DMS79 treated with DMSO at 0.1 percent for 48 hours (cell line): ENCODE measurements at regions not wholly inside any gene's neighbourhood (a gene's known extent, or its start where the extent isn't known, plus 50 kb on each side); places are given as distances from the start of the nearest gene placed in this dataset.

Experiments
- DNase-seq: peaks from one replicate; lab custom pipeline; 2025; lab: John Stamatoyannopoulos, UW

DNA sequence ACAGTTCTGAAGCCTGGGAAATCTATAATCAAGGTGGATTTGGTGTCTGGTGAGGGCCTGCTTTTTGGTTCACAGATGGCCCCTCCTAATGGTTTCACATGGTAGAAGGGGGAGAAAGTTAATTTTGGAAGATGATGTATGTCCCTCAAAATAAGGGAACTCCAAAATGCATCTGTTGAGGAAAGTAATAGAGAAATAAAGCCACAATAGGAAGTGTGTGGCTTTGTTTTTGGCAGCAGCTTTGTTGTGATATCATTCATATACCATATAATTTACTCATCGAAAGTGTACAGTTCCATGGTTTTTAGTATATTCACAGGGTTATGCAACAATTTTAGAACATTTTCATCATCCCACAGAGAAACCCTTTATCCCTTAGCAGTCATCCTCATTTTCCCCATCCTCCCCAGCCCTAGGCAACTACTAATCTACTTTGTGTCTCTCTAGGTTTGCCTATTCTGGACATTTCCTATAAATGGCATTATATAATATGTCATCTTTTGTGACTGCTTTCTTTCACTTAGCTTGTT, 274.0 kb upstream of the FAM98A start:
- DNase-seq: no peak

DNA sequence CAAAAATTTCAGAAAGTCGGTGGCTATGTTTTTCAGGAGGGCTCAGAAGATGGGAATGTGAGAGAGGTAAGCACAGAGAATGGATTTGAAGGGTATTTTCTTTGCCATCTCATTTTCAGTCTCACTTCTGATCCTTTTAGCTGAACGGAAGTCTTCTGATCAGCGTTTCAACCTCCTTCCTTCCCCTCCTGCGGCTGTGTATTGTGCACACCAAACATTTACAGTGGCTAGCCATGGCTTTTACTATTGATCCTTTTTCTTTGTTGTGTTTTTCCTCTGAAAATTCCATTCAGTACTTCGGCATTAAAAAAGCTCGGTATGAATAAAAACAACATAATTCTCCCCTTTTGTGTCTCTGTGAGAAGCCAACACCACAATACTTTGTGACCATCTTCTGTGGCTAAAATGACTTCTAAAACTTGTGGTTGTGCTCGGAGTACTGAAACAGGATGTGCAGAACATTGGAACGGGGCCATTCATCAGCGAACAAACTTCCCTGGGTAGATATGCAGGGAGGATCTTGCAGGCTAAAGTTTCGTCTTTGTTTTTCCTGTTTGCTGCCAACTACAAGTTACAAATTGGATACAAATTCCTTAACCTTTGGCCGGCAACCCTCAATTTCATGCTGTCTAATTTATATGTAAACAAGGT, 260.8 kb upstream of the FAM98A start:
- no peak for DNase-seq

DNA sequence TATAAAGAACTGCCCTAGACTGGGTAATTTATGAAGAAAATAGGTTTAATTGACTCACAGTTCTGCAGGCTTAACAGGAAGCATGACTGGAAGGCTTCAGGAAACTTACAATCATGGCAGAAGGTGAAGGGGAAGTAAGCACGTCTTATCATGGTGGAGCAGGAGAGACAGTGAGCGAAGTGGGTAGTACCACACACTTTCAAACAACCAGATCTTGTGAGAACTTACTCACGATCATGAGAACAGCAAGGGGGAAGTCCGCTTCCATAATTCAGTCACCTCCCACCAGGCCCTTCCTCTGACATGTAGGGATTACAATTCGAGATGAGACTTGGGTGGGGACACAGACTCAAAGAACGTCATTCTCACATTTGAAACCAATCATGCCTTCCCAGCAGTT, 260.1 kb upstream of the FAM98A start:
- DNase-seq: no peak

DNA sequence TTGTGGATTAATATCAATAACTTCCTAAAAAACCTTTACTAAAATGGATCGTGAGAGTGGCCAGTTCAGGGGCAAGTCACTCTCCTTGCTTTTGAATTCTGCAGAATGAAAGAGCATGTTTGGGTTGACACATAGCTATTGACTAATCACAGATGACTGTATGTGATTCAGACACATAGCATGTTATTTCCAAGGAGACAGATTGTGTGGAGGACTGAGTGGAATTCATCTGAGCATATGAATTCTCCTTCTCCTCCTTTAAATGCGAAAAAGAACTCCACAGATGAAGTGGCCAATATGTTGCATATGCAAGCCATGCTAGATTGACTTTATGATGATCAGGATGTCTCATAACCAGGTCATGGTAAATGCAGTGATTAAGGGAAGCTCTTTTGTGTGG, 249.4 kb upstream of the FAM98A start:
- DNase-seq: no peak

DNA sequence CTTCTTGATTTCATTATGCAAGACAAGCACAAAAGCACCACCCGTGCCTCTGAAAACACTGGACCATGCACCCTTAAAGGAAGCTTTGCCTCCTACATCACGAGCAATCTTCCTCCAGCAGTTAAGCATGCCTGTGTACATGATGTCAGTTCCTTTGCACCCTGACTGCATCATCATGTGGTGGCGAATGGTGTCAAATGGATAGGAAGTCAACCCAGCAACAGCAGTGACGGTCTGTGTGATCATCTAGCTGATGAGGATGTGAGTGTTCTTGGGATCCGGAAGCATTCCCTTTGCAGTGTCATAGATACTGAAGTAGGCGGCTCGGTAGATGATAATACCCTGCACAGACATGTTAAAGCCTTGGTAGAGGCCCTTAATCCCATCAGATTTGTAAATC, 240.7 kb upstream of the FAM98A start:
- DNase-seq: no peak

DNA sequence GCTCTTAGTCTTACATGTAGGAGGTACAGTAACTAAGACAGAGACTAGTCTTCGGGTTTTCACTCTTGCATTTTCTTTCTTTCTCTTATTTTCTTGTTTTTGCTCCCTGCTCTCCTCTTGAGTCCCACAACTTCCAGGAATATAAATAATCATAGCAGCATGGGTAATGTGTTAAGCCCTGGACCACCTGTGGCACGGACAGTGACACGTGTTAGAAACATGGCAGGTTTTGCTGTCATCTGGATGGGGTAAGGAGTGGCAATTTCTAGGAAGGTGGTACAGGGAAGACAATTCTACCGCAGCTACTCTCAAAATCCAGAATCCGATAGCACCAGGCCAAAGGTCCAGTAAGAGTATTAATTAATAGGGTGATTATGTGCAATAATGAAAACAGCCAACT, 237.5 kb upstream of the FAM98A start:
- DNase-seq: no peak

DNA sequence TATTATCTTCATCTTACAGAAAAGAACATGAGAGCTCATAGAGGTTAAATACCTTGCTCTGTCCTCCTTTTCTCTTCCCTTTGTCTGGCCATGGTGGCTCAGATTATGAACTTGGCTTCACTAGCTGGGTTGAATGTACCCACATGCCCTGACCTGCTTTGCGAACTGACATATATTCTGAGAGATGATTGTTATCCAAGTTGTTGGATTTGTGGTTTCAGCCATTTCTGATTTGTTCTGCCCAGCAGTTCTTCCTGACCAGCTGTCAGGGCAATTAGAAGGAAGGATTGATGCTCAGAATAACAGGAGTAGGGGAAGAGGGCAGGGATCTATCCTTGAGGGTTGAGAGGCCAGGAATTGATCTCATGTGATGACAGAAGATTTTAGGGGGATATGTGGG, 236.8 kb upstream of the FAM98A start:
- DNase-seq: no peak

DNA sequence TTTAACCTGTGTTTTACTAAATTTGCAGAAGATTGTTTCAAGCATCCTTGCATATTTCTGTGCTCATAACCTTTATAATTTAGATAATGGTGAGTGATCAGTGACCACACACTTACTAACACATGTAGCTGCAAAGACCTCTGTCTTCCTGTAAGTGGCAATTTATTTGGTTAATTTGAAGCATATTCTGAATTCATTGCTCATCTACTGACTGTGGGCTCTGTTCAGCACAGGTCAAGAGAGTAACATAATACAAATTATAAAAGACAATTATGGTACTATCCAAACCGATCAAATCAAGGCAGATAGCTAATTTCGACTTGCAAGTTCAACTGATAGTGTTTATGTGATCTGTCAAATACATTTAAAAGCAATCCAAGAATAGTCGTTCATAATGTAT, 223.9 kb upstream of the FAM98A start:
- no peak for DNase-seq

DNA sequence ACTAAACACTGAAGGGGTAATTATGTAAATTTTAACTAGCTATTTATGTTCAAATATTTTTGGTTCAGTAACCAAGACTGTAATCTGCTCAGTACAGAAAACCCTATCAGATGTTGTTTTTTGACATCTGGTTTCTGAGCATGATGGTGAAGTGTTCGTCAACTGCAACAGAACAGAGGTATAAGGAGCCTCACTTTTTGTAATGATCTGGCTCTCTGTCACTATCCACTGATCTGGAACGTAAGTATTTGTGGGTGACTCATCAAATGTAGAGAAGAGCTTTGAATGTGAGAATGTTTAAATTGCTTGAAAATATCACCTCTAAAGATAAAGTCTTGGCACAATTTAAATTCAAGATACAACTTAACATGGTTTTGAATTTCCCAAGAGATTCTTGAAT, 213.6 kb upstream of the FAM98A start:
- no peak for DNase-seq

DNA sequence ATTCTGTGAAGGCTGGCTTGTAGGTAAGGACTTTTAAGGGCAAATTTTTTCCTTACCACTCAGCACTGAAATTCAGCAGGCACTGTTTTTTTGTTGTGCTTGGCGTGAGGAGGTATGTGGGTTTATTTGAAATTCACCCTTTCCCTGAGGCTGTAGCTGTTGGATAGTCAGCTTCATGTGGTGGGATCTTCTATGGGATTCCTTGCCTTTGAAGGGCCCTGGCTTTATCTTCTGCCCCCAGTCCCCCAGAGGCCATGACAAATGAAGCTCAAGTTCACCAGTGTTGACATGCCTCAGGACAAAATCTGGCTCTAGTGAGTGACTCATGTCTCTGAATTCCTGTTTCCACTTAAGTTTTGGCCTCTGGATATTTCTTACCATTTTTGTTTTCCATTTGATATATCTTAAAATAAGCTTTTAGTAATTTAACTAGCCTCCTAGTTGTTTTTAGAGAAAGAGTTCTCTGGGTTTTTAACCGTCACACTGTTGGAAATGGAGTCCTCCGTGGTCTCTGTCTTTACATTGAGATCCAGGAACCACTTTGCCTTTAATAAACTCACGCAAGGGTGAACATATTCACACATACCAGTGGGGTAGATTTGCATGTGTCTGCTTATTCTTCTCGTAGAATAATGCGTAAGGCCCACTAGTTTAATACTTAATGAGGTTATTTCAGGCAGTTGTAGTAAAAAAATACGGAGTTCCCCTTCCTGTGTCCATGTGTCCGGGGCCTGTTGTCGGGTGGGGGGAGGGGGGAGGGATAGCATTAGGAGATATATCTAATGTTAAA, 211.1 kb upstream of the FAM98A start:
- no peak for DNase-seq

DNA sequence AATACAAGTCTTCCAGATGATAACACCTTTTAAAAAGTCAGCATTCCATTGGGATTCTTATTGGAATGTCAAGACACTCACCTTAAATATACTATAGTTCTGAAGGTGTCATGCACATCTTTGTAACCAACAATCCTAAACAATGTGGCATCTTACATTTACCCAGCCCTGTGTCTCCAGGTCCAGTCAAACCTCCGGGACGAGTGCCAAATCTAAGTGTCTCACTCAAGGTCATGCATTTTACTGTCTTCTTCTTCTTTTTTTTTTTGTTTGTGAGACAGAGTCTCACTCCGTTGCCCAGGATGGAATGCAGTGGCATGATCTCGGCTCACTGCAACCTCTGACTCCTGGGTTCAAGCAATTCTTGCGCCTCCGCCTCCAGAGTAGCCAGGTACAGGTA, 206.9 kb upstream of the FAM98A start:
- no peak for DNase-seq

DNA sequence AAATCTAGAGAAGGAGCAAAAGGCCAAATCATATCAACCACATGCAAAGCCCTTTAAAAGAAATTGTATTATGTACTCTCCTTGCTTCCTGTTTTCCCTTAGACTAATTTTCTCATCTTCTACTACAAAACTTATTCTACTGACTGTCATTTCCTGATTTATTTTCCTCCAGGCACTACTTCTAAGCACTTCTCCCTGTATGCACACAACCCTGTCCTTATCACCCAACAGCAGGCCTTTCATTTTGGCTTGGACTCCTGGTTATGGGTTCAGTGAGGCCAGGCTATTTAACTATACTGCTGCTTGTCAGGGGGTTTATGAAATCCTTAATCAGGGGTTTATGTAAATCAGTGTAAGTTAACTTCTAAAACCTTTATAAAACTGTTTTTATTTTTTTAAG, 205.1 kb upstream of the FAM98A start:
- no peak for DNase-seq

DNA sequence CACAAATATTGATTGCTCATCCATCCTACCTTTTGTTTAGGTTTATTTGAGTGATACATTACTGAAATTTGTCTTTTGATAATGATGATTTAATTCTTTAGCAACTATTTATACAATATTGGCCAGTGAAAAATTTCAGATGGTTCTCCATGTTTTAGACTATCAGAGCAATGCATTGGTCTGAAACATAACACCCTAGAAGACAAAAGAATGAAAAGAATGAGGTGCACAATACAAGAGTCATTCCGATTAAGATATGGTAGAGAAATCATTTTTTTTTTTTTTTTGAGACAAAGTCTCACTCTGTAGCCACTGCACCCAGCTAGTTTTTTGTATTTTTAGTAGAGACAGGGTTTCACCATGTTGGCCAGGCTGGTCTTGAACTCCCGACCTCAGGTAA, 197.4 kb upstream of the FAM98A start:
- DNase-seq: no peak

DNA sequence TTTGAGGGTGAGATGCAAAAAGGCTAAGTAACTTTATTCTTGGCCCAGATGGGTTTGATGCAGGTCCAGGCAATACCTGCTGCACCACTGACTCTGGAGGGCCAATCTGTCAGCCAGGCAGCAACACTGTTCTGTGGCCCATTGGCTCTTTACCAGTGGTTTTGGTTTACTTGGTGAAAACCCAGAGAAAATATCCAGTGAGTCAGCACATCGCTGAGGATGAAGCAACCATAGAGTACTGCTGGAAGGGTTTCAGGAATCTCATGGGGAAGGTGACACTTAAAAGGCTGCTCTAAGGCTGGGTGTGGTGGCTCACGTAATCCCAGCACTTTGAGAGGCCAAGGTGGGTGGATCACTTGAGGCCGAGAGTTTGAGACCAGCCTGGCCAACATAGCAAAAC, 192.5 kb upstream of the FAM98A start:
- DNase-seq: no peak

DNA sequence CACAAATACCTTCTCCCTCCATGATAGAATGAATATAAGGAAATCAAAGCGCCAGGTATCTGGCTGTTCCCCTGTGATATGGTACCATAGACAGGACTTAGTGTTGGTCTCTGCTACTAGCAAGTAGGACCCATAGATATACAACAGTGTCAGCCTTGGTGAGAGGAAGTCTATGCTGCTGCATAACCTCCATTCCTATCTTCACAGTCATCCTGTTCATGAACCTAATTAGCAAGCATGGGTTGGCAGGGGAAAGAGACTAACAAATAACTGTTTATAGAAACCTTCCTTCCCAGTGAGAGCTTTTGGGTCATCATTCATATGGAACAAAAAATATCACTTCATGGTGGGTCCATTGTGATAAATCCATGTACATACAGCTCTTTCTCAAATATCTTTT, 188.9 kb upstream of the FAM98A start:
- no peak for DNase-seq

DNA sequence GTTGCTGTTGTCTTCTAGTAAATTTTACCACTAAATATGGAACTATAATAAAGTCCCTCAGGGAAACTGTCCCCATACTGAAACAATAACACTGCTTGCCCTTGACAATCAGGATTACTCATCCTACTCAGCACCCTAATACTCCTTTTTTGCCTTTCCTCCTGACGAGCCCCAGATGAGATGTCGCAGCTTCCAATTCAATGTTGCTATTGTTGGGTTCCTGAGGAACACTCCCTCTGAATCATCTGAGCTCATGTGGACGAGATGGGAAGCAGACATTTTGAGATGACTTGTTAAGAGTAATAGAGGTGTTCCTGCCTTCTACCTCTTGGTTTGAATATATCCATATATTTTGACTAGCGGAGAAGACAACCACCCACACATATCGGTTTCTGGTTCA, 187.8 kb upstream of the FAM98A start:
- no peak for DNase-seq

DNA sequence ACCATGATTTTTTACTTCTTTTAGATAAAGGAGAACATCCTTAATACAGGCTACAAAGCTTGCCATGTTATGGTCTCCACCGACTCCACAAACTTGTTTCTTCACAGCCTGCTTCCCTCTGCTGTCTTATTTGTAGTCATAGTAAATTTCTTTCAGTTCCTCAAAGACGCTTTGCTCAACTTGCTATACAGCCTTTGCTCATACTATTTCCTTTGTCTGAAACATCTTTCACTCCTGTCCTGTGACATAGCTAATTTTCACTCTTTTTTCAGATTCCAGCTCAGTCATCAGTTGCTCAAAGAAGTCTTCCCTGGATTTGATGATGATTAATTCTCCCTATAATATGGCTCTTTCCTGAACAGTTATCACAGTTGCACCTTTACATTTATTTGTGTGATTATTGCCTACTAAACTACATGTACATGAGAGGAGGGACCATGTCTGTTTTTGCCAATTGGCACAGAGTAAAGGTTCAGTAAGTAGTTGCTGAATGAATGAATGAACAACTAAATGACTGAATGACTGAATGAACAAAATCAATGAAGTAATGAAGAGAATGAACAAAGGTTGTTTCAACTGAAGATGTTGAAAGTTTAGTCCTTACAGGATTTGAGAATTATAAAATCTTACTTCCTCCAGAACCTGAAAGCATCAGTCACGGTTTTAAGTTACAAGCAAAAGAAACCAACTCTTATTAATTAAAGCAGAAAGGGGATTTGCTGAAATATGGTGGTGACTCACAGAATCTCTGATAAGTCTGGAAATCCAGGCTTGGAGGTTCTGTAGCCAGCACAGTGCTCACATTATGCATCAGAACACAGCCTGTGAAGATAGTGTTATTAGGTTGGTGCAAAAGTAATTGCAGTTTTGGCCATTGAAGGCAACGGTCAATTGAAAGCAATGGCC, 186.4 kb upstream of the FAM98A start:
- no peak for DNase-seq

DNA sequence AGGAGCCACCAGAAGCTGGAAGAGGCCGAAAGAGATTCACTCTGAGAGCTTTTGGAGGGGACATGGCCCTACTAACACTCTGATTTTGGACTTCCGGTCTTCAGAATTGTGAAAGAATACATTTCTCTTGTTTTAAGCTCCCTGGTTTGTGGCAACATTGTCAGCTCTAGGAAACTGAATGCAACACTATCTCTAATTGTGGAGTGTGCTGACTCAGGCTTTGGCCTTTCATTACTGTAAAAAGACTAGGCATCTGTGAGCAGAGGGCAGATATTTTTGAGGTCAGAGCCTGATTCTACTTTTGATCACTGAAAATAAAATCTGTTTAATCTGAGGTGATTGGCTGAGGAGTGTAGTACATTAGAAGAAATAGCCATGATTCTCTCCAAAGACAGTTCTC, 185.4 kb upstream of the FAM98A start:
- DNase-seq: no peak

DNA sequence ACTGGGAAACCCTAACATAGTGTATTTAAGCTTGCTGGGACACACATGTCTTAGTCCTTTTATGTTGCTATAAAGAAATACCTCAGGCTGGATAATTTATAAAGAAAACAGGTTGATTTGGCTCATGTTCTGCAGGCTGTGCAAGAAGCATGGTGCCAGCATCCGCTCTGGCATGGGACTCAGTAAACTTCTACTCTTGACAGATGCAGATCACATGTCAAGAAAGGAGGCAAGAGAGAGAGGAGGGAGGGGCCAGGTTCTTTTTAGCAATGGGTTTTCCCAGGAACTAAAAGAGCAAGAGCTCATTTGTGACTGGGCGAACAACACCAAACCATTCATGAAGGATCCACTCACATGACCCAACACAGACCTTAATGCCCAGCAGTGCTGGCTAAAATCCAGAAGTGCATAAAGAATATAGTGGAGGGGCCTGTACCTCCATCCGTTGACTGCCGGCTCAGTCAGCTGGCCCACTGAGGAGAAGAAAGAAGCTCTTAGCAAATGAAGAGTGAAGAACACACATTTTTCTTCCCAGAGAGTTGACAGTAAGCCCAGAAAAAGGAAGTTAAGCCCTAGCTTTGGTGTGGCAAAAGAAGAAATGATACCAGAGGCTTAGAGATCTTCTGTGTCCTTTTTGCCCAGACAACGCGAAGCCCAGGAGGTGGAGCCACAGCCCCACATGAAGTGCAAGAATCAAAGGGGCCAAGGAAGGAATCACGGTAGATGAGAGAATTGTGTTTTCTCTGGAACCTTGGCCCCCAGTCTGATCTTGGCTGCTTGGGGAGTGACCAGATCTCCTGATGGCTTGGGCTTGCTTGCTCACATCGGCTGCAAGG, 183.5 kb upstream of the FAM98A start:
- DNase-seq: no peak

DNA sequence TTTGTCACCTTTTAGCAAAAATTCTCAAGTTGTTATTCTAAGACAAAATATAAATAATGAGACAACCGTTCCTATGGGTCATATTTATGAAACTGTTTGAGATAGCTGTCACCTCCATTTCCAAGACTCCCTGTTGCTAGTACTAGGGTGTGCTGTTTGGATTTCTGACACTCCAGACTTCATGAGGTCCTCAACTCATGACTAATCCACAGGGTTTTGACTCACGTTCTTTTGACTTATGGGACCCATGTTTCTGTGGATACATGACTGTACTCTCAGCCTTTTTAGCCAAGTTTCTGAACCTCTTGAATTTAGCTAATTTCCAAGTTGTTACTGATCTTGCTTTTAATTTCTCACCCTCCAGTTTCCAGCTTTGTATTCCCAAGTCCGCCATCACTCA, 178.7 kb upstream of the FAM98A start:
- DNase-seq: no peak

DNA sequence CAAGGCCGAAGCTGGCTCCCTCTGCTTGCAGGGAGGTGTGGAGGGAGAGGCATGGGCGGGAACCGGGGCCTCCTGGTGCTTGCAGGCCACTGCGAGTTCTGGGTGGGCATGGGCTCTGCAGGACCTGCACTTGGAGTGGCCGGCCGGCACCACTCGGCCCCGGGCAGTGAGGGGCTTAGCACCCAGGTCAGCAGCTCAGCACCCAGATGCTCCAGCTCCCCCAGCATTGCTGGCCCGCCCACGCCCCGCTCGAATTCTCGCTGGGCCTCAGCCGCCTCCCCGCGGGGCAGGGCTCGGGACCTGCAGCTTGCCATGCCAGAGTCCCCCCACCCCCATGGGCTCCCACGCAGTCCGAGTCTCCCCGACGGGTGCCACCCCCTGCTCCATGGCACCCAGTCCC, 176.2 kb upstream of the FAM98A start:
- DNase-seq: no peak

DNA sequence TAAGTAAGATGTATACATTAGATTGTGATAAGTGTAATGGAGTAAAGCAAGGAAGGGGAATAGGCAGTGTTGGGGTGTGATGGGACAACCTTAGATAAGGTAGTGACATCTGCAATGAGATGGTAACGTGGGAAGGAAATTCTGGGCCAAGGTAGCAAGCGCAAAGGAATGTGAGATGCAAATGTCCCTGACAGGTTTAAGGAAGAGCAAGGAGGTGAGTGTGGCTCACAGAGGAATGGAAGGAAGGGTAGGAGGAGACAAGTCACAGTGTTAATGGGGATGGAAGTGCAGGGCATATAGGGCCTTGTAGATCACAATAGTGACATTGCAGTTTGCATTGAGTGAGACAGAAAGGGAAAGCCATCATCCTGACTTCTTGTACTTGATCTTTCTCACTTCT, 170.9 kb upstream of the FAM98A start:
- no peak for DNase-seq
